Activated T-helper 2 cell treated with anti-CD3 and anti-CD28 coated beads, Interferon-gamma antibody, Interleukin-2, Interleukin-4, amounts not matched to agents 10 μg/mL and 5 μg/mL and 100 μg/mL, durations not matched to agents 14 hours and 24 hours and 36 hours (primary cell): ENCODE measurements at regions not wholly inside any gene's neighbourhood (a gene's known extent, or its start where the extent isn't known, plus 50 kb on each side); places are given as distances from the start of the nearest gene placed in this dataset.

Source experiments
- DNase-seq: peaks from one replicate; pipeline ENCODE4 v3.0.0; 2021; ENCODE audit warnings: low spot score
- H3K27ac Mint-ChIP-seq: one replicate; pipeline ENCODE4 v1.8.0; 2021; ENCODE audit warnings: mixed read lengths
- H3K27me3 Mint-ChIP-seq: one replicate; pipeline ENCODE4 v1.8.0; 2021; ENCODE audit warnings: low read depth, mixed read lengths
- H3K36me3 Mint-ChIP-seq: one replicate; pipeline ENCODE4 v1.8.0; 2021; ENCODE audit warnings: low read depth, mixed read lengths
- H3K4me1 Mint-ChIP-seq: one replicate; pipeline ENCODE4 v1.8.0; 2021; ENCODE audit warnings: low read depth, mixed read lengths
- H3K4me3 Mint-ChIP-seq: one replicate; pipeline ENCODE4 v1.8.0; 2021; ENCODE audit warnings: low read depth, mild to moderate bottlenecking, moderate library complexity, mixed read lengths
- H3K9me3 Mint-ChIP-seq: one replicate; pipeline ENCODE4 v1.8.0; 2021; ENCODE audit warnings: mixed read lengths
- intact Hi-C: fragments of 100-400 bp; cut with micrococcal nuclease; formaldehyde crosslinking; loops from one replicate; pipeline ENCODE4 v1.15.1; 2023

GRCh38 chrX:40831750-40832149 lies 96.4 kb upstream of the MED14 start:
- no peaks in the 10 kb centered on the region for H3K9me3 Mint-ChIP-seq
- no peaks in the 10 kb centered on the region for H3K36me3 Mint-ChIP-seq
- H3K27ac Mint-ChIP-seq, result no peak overlapping the region
- H3K4me3 Mint-ChIP-seq, result no peak overlapping the region
- H3K27me3 Mint-ChIP-seq, result no peaks in the 10 kb centered on the region
- no peak for DNase-seq
- intact Hi-C loops, result no loop called here
- H3K4me1 Mint-ChIP-seq, result no peaks in the 10 kb centered on the region

GRCh38 chrX:40832723-40833122 lies 97.4 kb upstream of the MED14 start:
- H3K27me3 Mint-ChIP-seq, result no peaks in the 10 kb centered on the region
- no peaks in the 10 kb centered on the region for H3K4me1 Mint-ChIP-seq
- H3K36me3 Mint-ChIP-seq, result no peaks in the 10 kb centered on the region
- intact Hi-C loops, result no loop called here
- H3K9me3 Mint-ChIP-seq, result no peaks in the 10 kb centered on the region
- no peak overlapping the region for H3K4me3 Mint-ChIP-seq
- DNase-seq, result no peak
- H3K27ac Mint-ChIP-seq, result no peak overlapping the region

GRCh38 chrX:40834225-40834624 lies 98.9 kb upstream of the MED14 start:
- DNase-seq, result no peak
- Mint-ChIP-seq H3K27me3 (no peaks in the 10 kb centered on the region), H3K27ac (no peak overlapping the region), H3K9me3 (no peaks in the 10 kb centered on the region), H3K4me1 (no peaks in the 10 kb centered on the region), H3K36me3 (no peaks in the 10 kb centered on the region), H3K4me3 (no peak overlapping the region)
- intact Hi-C loops, result no loop called here

- no peaks in the 10 kb centered on the region for H3K4me1 Mint-ChIP-seq
- H3K9me3 Mint-ChIP-seq, result peaks cover 4% of the 10 kb centered on the region
- intact Hi-C loops, result no loop called here
- DNase-seq, result no peak
- no peak overlapping the region for H3K27ac Mint-ChIP-seq
- H3K27me3 Mint-ChIP-seq, result no peaks in the 10 kb centered on the region
- no peak overlapping the region for H3K4me3 Mint-ChIP-seq
- H3K36me3 Mint-ChIP-seq, result no peaks in the 10 kb centered on the region
These were observed 100.2 kb upstream of the MED14 start for GRCh38 chrX:40835526-40835925.

GRCh38 chrX:40843643-40844042 lies 108.3 kb upstream of the MED14 start:
- intact Hi-C loops, result no loop called here
- Mint-ChIP-seq H3K27ac (no peak overlapping the region), H3K27me3 (no peaks in the 10 kb centered on the region), H3K4me1 (no peaks in the 10 kb centered on the region), H3K9me3 (peaks cover 14% of the 10 kb centered on the region), H3K36me3 (no peaks in the 10 kb centered on the region), H3K4me3 (no peak overlapping the region)
- DNase-seq, result no peak

GRCh38 chrX:40844471-40844870 lies 109.1 kb upstream of the MED14 start:
- Mint-ChIP-seq H3K4me1 (no peaks in the 10 kb centered on the region), H3K27me3 (no peaks in the 10 kb centered on the region), H3K4me3 (no peak overlapping the region), H3K27ac (no peak overlapping the region), H3K9me3 (peaks cover 14% of the 10 kb centered on the region), H3K36me3 (no peaks in the 10 kb centered on the region)
- intact Hi-C loops, result no loop called here
- DNase-seq, result no peak

- H3K4me1 Mint-ChIP-seq, result no peaks in the 10 kb centered on the region
- H3K4me3 Mint-ChIP-seq, result no peak overlapping the region
- no peak overlapping the region for H3K27ac Mint-ChIP-seq
- DNase-seq, result no peak
- no peaks in the 10 kb centered on the region for H3K27me3 Mint-ChIP-seq
- H3K36me3 Mint-ChIP-seq, result no peaks in the 10 kb centered on the region
- peaks cover 11% of the 10 kb centered on the region for H3K9me3 Mint-ChIP-seq
- intact Hi-C loops, result no loop called here
These were observed 110.1 kb upstream of the MED14 start for GRCh38 chrX:40845331-40845911.

- no peak for DNase-seq
- Mint-ChIP-seq H3K27ac (no peak overlapping the region), H3K9me3 (no peaks in the 10 kb centered on the region), H3K27me3 (no peaks in the 10 kb centered on the region), H3K4me3 (no peak overlapping the region), H3K4me1 (peaks cover 3% of the 10 kb centered on the region), H3K36me3 (no peaks in the 10 kb centered on the region)
- intact Hi-C loops, result no loop called here
These were observed 114.8 kb upstream of the MED14 start for GRCh38 chrX:40849906-40850823.

- H3K27ac Mint-ChIP-seq, result no peak overlapping the region
- peaks cover 3% of the 10 kb centered on the region for H3K4me1 Mint-ChIP-seq
- intact Hi-C loops, result no loop called here
- no peak for DNase-seq
- H3K9me3 Mint-ChIP-seq, result no peaks in the 10 kb centered on the region
- no peaks in the 10 kb centered on the region for H3K27me3 Mint-ChIP-seq
- no peak overlapping the region for H3K4me3 Mint-ChIP-seq
- no peaks in the 10 kb centered on the region for H3K36me3 Mint-ChIP-seq
These were observed 117.2 kb upstream of the MED14 start for GRCh38 chrX:40852586-40852985.

GRCh38 chrX:40853004-40853815 lies 117.9 kb upstream of the MED14 start:
- intact Hi-C loops, result no loop called here
- no peaks in the 10 kb centered on the region for H3K27me3 Mint-ChIP-seq
- no peaks in the 10 kb centered on the region for H3K36me3 Mint-ChIP-seq
- H3K9me3 Mint-ChIP-seq, result no peaks in the 10 kb centered on the region
- DNase-seq, result no peak
- H3K4me3 Mint-ChIP-seq, result no peak overlapping the region
- peaks cover 3% of the 10 kb centered on the region for H3K4me1 Mint-ChIP-seq
- no peak overlapping the region for H3K27ac Mint-ChIP-seq

- H3K4me3 Mint-ChIP-seq, result no peak overlapping the region
- no peaks in the 10 kb centered on the region for H3K27me3 Mint-ChIP-seq
- intact Hi-C loops, result no loop called here
These were observed 118.4 kb upstream of the MED14 start for GRCh38 chrX:40853816-40854123.

GRCh38 chrX:40854242-40854641 lies 118.9 kb upstream of the MED14 start:
- DNase-seq, result no peak
- H3K27me3 Mint-ChIP-seq, result no peaks in the 10 kb centered on the region
- no peak overlapping the region for H3K4me3 Mint-ChIP-seq
- intact Hi-C loops, result no loop called here
- H3K9me3 Mint-ChIP-seq, result no peaks in the 10 kb centered on the region
- no peak overlapping the region for H3K27ac Mint-ChIP-seq
- H3K4me1 Mint-ChIP-seq, result peaks cover 3% of the 10 kb centered on the region
- no peaks in the 10 kb centered on the region for H3K36me3 Mint-ChIP-seq

More at GRCh38 chrX:40853816-40854123, 118.4 kb upstream of the MED14 start:
- H3K9me3 Mint-ChIP-seq, result no peaks in the 10 kb centered on the region
- no peak overlapping the region for H3K27ac Mint-ChIP-seq
- H3K36me3 Mint-ChIP-seq, result no peaks in the 10 kb centered on the region
- DNase-seq, result no peak
- H3K4me1 Mint-ChIP-seq, result peaks cover 3% of the 10 kb centered on the region

- H3K4me1 Mint-ChIP-seq, result peaks cover 3% of the 10 kb centered on the region
- intact Hi-C loops, result no loop called here
- no peaks in the 10 kb centered on the region for H3K36me3 Mint-ChIP-seq
- no peak overlapping the region for H3K4me3 Mint-ChIP-seq
- H3K27ac Mint-ChIP-seq, result no peak overlapping the region
- no peaks in the 10 kb centered on the region for H3K27me3 Mint-ChIP-seq
- no peaks in the 10 kb centered on the region for H3K9me3 Mint-ChIP-seq
- DNase-seq, result no peak
These were observed 120.1 kb upstream of the MED14 start for GRCh38 chrX:40855411-40855810.
